CD1c-positive myeloid dendritic cell (primary cell): ENCODE measurements at regions not wholly inside any gene's neighbourhood (a gene's known extent, or its start where the extent isn't known, plus 50 kb on each side); places are given as distances from the start of the nearest gene placed in this dataset.
A peak's percentile ranks its signal among the peaks of the same experiment; 100 is the strongest.

Source experiments
- DNase-seq: peaks from one replicate; pipeline ENCODE4 v3.0.0-alpha.2; 2016; ENCODE audit errors: extremely low spot score

DNA sequence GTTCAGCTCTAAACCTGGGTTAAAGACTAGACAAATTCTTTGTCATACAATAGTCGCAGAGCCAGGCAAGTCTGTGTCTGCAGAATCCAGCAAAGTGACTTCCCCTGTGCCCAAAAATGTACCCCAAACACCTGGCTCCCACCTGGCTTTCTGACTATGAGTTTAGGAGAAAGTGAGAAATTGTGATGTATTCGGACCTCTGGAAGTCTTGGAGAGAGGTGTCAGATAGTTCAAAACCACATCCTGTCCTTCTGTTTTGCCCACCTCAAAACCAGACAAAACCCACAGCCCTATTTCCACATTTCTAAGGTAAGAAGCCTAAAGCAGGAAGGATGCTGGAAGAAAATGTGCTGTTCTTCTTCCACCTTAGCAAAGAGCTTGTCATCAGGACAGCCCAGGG, 63.8 kb upstream of the CLMP start:
- DNase-seq: no peak

DNA sequence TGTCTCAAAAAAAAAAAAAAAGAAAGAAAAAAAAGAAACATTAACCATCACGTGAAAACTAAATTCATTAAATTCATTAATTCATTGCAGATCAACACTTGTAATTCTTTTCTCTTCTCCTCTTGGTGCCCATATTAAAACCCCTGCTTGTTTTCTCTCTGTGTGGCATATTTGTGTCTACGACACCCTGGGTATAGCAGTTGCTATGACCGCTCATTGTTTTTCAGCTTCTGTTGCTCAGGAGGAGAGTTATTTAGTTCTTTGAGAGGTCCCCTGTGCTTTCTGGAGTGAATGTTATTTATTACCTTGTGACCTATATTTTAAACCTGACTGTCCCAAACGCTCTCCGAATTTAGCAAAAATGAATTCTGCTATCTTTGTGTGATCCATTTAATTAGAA, 62.3 kb upstream of the CLMP start:
- no peak for DNase-seq

DNA sequence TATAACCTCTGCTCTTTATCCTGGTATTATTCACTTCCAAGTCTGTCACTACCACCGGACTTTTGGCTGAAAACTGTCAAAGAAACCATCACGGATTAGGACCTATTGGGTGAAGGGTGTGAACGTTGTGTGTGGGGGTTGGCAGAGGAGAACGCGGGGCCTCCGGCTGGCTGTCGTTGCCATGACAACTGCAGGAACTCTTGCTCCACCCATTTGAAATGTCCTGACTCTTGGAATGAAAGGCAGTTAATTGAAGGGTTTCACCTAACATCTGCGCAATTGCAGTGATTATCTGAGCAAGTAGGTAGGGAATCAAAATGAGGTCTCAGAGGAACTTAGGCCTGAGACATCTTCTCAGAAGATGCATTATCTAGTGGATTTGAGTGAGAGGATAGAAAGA, 60.9 kb upstream of the CLMP start:
- DNase-seq: no peak

DNA sequence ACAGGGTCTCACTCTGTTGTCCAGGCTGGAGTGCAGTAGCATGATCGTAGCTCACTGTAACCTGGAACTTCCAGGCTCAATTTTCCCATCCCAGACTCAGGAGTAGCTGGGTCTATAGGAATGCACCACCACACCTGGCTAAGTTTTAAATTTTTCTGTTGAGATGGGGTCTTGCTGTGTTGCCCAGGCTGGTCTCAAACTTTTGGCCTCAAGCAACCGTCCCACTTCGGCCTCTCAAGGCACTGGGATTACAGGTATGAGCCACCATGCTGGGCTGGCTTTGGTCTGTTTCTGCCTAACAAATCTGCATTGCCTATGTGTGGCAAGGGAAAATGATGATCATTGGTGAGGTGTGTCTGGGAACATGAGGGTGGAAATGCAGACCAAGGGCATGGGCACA, 59.3 kb upstream of the CLMP start:
- no peak for DNase-seq

DNA sequence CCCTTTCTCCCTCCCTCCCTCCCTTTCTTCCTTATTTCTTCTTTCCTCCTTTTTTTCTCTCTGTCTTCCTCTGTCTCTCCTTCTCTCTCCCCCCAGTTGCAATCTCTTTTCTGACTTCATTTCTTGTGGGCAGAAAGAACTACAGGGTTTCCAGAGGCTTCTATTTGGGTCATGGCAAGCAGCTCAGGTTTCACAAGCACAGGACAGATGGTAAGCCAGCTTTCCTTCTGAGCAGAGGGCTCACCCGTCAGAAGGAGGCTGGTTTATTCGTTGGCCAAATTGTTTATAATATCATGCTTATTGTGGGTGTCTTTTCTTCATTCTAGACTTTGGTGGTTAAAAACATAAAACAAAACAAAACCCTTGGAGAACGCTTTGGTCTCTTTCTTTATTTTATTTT, 58.9 kb upstream of the CLMP start:
- DNase-seq: no peak

DNA sequence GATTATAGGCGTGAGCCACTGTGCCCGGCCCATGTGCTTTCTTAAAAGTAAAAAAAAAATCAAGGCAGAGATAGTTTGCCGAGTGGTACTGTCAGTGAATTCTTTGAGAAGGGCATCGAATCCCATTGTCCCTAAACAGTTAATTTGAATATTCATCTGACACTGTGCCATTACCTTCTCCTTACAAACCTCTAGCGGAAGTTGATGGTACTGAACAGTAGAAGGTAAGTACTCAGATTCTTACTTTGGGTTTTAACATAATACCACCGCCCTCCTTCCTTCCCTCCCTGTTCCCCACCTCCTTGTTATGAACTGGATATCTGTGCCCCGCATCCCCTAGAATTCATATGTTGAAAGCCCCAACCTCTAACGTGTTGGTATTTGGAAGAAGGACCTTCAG, 58.2 kb upstream of the CLMP start:
- no peak for DNase-seq

DNA sequence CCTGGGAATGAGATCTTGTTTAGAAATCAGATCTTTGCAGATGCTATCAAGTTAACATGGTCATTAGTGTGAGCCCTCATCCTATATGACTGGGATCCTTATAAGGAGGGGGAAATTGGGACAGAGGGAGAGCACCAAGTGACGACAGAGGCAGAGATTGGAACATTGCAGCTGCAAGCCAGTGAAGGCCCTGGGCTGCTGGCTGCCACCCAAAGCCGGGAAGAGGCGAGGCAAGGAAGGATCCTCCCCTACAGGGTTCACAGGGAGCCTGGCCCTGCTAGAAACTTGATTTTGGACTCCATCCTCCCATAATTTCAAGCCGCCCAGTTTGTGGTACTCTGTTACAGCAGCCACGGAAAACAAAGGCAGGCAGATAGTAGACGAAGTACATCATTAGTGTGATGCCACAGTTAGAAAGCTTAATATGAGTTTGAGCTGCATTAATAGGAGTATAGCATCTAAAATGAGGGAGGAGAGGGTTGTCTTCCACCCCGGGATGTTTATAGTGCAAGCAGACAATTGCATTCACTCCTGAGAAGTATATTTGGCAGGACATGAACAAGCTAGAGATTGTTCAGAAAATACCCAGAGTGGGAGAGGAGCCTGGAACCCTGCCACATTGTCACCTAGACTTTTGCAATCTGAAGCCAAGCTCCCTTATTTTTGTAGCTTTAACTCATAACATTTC, 56.8 kb upstream of the CLMP start:
- DNase-seq: no peak

DNA sequence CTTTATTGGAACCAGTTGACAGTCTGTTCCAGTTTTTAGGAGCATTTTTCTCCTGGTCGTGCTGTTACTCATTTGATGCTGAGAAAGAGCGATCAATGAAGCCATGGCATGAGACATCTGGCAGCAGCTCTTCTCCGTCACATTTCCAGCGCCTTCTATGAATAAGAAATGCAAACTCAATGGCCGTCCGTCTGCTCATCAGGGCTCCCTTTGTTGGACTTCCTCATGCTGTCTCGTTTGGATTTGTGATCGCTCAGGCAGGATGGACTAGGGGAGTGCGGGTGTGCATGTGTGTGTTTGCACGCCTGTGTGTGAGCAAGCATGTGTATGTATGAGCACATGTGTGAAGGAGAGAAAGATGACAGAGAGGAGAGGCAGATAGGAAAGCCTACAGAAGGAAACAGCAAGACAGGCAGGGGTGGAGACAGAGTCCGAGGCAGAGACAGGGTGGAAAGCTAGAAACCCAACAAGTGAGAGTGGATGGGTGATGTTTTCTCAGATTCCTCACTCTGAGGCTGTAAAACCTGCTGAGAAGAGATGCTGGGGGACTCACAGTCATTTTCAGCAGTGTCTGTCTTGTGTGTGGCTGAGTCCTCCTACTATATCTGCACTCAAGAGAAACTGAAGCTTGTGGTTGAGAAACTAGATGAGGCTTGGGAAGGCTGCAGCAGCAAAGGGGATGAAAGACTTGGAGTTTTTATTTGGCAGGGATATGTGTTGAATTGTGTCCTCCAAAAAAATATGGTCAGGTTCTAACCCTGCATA, 56.0 kb upstream of the CLMP start:
- DNase-seq: no peak

DNA sequence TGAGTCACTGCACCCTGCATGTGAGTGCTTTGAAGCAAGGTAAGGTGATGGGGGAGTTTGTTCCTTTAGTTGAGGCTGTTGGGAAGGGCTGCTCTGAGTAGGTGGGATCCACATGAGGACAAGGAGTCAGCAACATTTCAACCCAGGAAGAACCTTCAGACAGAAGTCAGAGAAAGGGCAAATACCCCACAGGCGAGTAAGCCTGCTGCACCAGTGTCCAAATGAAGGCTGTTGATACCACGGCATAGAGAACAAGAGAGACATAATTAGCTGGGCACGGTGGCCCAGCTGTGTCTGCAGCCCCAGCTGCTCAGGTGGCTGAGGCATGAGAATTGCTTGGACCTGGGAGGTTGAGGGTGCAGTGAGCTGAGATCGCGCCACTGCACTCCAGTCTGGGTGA, 54.3 kb upstream of the CLMP start:
- DNase-seq: no peak

DNA sequence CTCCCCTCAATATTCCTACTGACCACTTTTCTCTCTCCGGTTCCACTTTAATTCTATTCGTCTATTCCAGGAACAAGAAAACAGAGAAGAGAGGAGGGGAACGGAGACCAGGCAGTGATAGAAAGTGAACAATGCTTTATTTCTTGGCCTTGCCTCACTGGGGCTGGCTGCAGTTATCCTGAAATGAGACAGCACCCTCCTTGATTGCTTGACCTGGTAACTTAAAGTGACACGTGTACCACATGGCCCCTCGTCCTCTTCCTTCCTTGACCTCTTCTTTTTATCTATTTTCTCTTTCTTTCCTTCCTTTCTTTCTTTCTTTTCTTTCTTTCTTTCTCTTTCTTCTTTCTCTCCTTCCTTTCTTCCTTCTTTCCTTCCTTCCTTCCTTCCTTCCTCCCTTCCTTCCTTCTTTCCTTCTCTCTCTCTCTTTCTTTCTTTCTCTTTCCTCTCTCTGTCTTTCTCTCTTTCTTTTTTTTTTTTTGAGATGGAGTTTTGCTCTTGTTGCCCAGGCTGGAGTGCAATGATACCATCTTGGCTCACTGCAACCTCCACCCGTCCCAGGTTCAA, 52.8 kb upstream of the CLMP start:
- no peak for DNase-seq

DNA sequence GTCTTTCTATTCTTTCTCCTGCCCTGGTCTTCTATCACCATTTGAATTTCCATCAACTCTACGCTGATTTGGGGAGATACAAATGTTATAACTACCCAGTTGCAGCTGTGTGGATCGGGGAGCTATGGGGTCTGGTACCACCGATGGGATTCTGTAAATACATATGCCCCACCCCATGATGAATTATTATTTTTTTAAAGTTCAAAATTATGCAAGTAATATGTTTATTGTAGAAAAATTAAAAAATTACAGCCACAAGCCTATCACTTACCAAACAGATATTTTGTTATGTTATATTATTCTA, 52.4 kb upstream of the CLMP start:
- DNase-seq: no peak

DNA sequence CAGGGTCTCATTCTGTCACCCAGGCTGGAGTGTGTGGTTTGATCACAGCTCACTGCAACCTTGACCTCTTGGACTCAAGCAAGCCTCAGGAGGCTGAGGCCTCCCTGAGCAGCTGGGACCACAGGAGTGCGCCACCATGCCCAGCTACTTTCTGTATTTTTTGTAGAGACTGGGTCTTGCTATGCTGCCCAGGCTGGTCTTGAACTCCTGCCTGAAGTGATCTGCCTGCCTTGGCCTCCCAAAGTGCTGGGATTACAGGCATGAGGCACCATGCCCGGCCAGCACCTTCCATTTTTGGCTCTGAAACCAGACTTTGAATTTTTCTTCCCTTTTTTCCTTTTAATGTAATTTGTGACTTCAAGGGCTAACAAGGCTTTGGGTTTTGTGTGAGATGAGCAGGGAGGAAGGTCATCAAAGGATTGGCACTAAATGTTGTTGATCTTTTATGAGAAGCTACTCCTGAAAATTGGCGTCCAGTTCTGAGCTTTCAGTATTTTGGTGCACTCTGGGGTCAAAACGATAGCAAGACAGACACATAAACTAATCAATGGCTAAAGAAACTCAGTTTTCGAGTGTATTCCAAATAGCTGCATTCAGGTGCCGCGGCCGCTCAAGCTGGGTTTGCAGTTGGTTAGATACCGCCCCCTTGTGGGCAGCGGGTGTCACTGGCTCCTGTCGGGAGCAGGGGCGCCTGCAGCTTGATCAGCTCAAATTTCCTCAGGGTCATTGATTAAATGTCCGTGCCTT, 51.9 kb upstream of the CLMP start:
- DNase-seq: peak; percentile 85

DNA sequence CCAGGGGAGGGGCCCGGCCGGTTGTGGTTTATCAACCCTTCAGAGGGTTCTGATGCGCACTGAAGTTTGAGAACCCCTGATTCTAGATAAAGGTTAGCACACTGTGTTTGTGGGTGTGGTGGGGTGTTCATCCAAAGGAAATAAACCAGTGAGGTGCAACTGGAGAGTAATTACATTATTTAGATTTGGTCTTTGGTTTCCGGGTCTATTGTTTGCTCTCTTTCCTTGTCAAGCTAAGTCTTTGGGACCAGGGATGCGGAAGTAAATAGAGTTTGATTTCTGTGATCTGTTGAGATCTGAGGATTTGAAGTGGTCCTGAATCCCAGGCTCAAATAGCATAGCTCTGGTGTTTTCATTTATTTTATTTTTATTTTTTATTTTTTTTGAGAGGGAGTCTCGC, 50.5 kb upstream of the CLMP start:
- DNase-seq: no peak
